ENCODE measurements at regions not wholly inside any gene's neighbourhood (a gene's known extent, or its start where the extent isn't known, plus 50 kb on each side); places are given as distances from the start of the nearest gene placed in this dataset.

GRCh38 chr6:148617530-148617929 is 129.3 kb upstream of the UST start:
- Histone ChIP-seq H3K4me1 (ENCODE audit: low read length) (no peaks in the 10 kb centered on the region), H3K9me2 (replicated peaks; ENCODE audit: insufficient read depth, low read length) (no peaks in the 10 kb centered on the region), H3K4me3 (ENCODE audit: low read length) (no peak overlapping the region), H3K9ac (ENCODE audit: low read length) (no peak overlapping the region), H3K4me2 (ENCODE audit: low read depth, low read length) (no peak overlapping the region), H4K20me1 (ENCODE audit: insufficient read depth, low read length) (no peaks in the 10 kb centered on the region), H3F3A (ENCODE audit: insufficient read depth, low read length) (no peaks in the 10 kb centered on the region), H3K9me3 (replicated peaks; ENCODE audit: insufficient read depth, low read length) (no peaks in the 10 kb centered on the region), H3K27me3 (replicated peaks; ENCODE audit: insufficient read depth, low read length) (no peaks in the 10 kb centered on the region), H2AFZ (ENCODE audit: low read length) (no peak overlapping the region), H3K36me3 (replicated peaks; ENCODE audit: insufficient read depth, low read length) (no peaks in the 10 kb centered on the region), H3K27ac (ENCODE audit: low read length) (no peak overlapping the region), H3K79me2 (ENCODE audit: low read length) (no peaks in the 10 kb centered on the region)
- no peak for DNase-seq
- TF ChIP-seq EZH2 (optimal IDR thresholded peaks at IDR 0.05; ENCODE audit: low read depth, low read length) (no peak), EZH2phosphoT487 (IDR thresholded peaks at IDR 0.05; ENCODE audit: low read length) (no peak)

DNA sequence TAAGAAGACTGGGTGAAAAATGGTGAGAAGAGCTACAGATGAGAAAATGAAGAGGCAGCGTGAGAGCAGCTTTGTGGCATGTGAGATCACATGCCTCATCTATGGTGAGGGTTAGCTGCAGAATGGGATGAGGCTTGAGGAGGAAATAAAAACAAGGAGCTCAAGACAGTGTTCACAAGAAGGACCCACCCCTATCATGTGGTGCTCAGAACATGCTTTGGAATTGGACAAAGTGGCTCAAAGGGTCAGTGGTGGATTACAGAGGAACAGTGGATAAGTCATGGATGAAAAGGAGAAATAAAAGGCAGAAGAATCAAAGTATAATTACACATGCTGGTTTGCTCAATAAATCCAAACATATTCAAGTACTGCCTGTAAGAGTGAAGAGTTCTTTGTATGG is 126.9 kb upstream of the UST start:
- Histone ChIP-seq H3F3A (ENCODE audit: insufficient read depth, low read length) (no peaks in the 10 kb centered on the region), H3K4me3 (ENCODE audit: low read length) (no peak overlapping the region), H3K27me3 (replicated peaks; ENCODE audit: insufficient read depth, low read length) (no peaks in the 10 kb centered on the region), H3K9ac (ENCODE audit: low read length) (no peak overlapping the region), H3K9me2 (replicated peaks; ENCODE audit: insufficient read depth, low read length) (no peaks in the 10 kb centered on the region), H3K79me2 (ENCODE audit: low read length) (no peaks in the 10 kb centered on the region), H3K36me3 (replicated peaks; ENCODE audit: insufficient read depth, low read length) (no peaks in the 10 kb centered on the region), H2AFZ (ENCODE audit: low read length) (no peak overlapping the region), H4K20me1 (ENCODE audit: insufficient read depth, low read length) (no peaks in the 10 kb centered on the region), H3K27ac (ENCODE audit: low read length) (no peak overlapping the region), H3K4me2 (ENCODE audit: low read depth, low read length) (no peak overlapping the region), H3K9me3 (replicated peaks; ENCODE audit: insufficient read depth, low read length) (no peaks in the 10 kb centered on the region), H3K4me1 (ENCODE audit: low read length) (no peaks in the 10 kb centered on the region)
- no peak for TF ChIP-seq EZH2 (optimal IDR thresholded peaks at IDR 0.05; ENCODE audit: low read depth, low read length)
- TF ChIP-seq, protein P1, sequence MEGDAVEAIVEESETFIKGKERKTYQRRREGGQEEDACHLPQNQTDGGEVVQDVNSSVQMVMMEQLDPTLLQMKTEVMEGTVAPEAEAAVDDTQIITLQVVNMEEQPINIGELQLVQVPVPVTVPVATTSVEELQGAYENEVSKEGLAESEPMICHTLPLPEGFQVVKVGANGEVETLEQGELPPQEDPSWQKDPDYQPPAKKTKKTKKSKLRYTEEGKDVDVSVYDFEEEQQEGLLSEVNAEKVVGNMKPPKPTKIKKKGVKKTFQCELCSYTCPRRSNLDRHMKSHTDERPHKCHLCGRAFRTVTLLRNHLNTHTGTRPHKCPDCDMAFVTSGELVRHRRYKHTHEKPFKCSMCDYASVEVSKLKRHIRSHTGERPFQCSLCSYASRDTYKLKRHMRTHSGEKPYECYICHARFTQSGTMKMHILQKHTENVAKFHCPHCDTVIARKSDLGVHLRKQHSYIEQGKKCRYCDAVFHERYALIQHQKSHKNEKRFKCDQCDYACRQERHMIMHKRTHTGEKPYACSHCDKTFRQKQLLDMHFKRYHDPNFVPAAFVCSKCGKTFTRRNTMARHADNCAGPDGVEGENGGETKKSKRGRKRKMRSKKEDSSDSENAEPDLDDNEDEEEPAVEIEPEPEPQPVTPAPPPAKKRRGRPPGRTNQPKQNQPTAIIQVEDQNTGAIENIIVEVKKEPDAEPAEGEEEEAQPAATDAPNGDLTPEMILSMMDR (IDR thresholded peaks at IDR 0.05; ENCODE audit: low read length) = no peak
- TF ChIP-seq EZH2phosphoT487 (IDR thresholded peaks at IDR 0.05; ENCODE audit: low read length) = no peak
- DNase-seq = no peak

- TF ChIP-seq EZH2phosphoT487 (IDR thresholded peaks at IDR 0.05; ENCODE audit: low read length) = no peak
- TF ChIP-seq, protein P1 (IDR thresholded peaks at IDR 0.05; ENCODE audit: low read length) = no peak
- TF ChIP-seq EZH2 (optimal IDR thresholded peaks at IDR 0.05; ENCODE audit: low read depth, low read length) = no peak
- Histone ChIP-seq H3K4me1 (ENCODE audit: low read length) (no peaks in the 10 kb centered on the region), H4K20me1 (ENCODE audit: insufficient read depth, low read length) (no peaks in the 10 kb centered on the region), H3K27ac (ENCODE audit: low read length) (no peak overlapping the region), H3K4me2 (ENCODE audit: low read depth, low read length) (no peak overlapping the region), H2AFZ (ENCODE audit: low read length) (no peak overlapping the region), H3K9me3 (replicated peaks; ENCODE audit: insufficient read depth, low read length) (no peaks in the 10 kb centered on the region), H3K79me2 (ENCODE audit: low read length) (no peaks in the 10 kb centered on the region), H3K27me3 (replicated peaks; ENCODE audit: insufficient read depth, low read length) (no peaks in the 10 kb centered on the region), H3K9ac (ENCODE audit: low read length) (no peak overlapping the region), H3K36me3 (replicated peaks; ENCODE audit: insufficient read depth, low read length) (no peaks in the 10 kb centered on the region), H3F3A (ENCODE audit: insufficient read depth, low read length) (no peaks in the 10 kb centered on the region), H3K4me3 (ENCODE audit: low read length) (no peak overlapping the region), H3K9me2 (replicated peaks; ENCODE audit: insufficient read depth, low read length) (no peaks in the 10 kb centered on the region)
- DNase-seq = no peak
Measured at GRCh38 chr6:148620579-148621298, 126.1 kb upstream of the UST start.

GRCh38 chr6:148625609-148626008 is 121.2 kb upstream of the UST start:
- H3K4me1 ChIP-seq (ENCODE audit: low read length) = no peaks in the 10 kb centered on the region
- no peak overlapping the region for H3K4me2 ChIP-seq (ENCODE audit: low read depth, low read length)
- no peak overlapping the region for H3K27ac ChIP-seq (ENCODE audit: low read length)
- no peaks in the 10 kb centered on the region for H3K79me2 ChIP-seq (ENCODE audit: low read length)
- no peak overlapping the region for H3K4me3 ChIP-seq (ENCODE audit: low read length)
- no peaks in the 10 kb centered on the region for H3K36me3 ChIP-seq (replicated peaks; ENCODE audit: insufficient read depth, low read length)
- H2AFZ ChIP-seq (ENCODE audit: low read length) = no peak overlapping the region
- DNase-seq = no peak
- TF ChIP-seq, protein P1 (IDR thresholded peaks at IDR 0.05; ENCODE audit: low read length) = no peak
- TF ChIP-seq EZH2 (optimal IDR thresholded peaks at IDR 0.05; ENCODE audit: low read depth, low read length) (no peak), EZH2phosphoT487 (IDR thresholded peaks at IDR 0.05; ENCODE audit: low read length) (no peak)
- no peak overlapping the region for H3K9ac ChIP-seq (ENCODE audit: low read length)
- H3K27me3 ChIP-seq (replicated peaks; ENCODE audit: insufficient read depth, low read length) = no peaks in the 10 kb centered on the region
- H3K9me2 ChIP-seq (replicated peaks; ENCODE audit: insufficient read depth, low read length) = no peaks in the 10 kb centered on the region
- H4K20me1 ChIP-seq (ENCODE audit: insufficient read depth, low read length) = no peaks in the 10 kb centered on the region
- no peaks in the 10 kb centered on the region for H3F3A ChIP-seq (ENCODE audit: insufficient read depth, low read length)
- H3K9me3 ChIP-seq (replicated peaks; ENCODE audit: insufficient read depth, low read length) = no peaks in the 10 kb centered on the region

All from MM.1S (cell line).